ENCODE measurements at regions not wholly inside any gene's neighbourhood (a gene's known extent, or its start where the extent isn't known, plus 50 kb on each side); places are given as distances from the start of the nearest gene placed in this dataset.

- TF ChIP-seq POLR2AphosphoS5 (IDR thresholded peaks at IDR 0.05; ENCODE audit: low read depth, low read length): no peak
- no peak for TF ChIP-seq POLR2A (IDR thresholded peaks at IDR 0.05; ENCODE audit: low read depth, low read length)
- no peak for TF ChIP-seq TAF1 (IDR thresholded peaks at IDR 0.05; ENCODE audit: low read depth, low read length)
These were observed 479.0 kb downstream of the TDRD15 start for GRCh38 chr2:21602789-21603188.
